ENCODE measurements at regions not wholly inside any gene's neighbourhood (a gene's known extent, or its start where the extent isn't known, plus 50 kb on each side); places are given as distances from the start of the nearest gene placed in this dataset.

GRCh38 chr7:80403686-80404241, 108.1 kb downstream of the GNAT3 start:
- no peak overlapping the region for H3K4me3 Mint-ChIP-seq
- no peaks in the 10 kb centered on the region for H3K9me3 ChIP-seq (ENCODE audit: control insufficient read depth in 2 of 2, low read length in 2 of 2)
- H3K36me3 Mint-ChIP-seq = no peaks in the 10 kb centered on the region
- H3K4me3 ChIP-seq (ENCODE audit: low read depth, low read length) = no peak overlapping the region
- H3K27me3 ChIP-seq (ENCODE audit: control insufficient read depth, insufficient read depth, low read length) = no peaks in the 10 kb centered on the region
- ATAC-seq (ENCODE audit: low read depth in 2 of 2) (no peak), DNase-seq (no peak)
- H3K4me1 Mint-ChIP-seq = no peaks in the 10 kb centered on the region
- no peaks in the 10 kb centered on the region for H3K27me3 Mint-ChIP-seq
- H3K27ac ChIP-seq (ENCODE audit: insufficient read depth, low read length, poor library complexity, severe bottlenecking) = no peak overlapping the region
- no peak overlapping the region for H3K27ac Mint-ChIP-seq
- H3K36me3 ChIP-seq (ENCODE audit: control insufficient read depth, insufficient read depth, low read length) = no peaks in the 10 kb centered on the region
- H3K4me1 ChIP-seq (ENCODE audit: control insufficient read depth, insufficient read depth, low read length, poor library complexity, severe bottlenecking) = no peaks in the 10 kb centered on the region
- peaks cover 3 to 11% (median 5%) of the 10 kb centered on the region in 7 donors for H3K9me3 Mint-ChIP-seq

GRCh38 chr7:80401708-80402107, 110.2 kb downstream of the GNAT3 start:
- H3K9me3 Mint-ChIP-seq = peaks cover 1 to 10% (median 3%) of the 10 kb centered on the region in 7 donors
- H3K36me3 ChIP-seq (ENCODE audit: control insufficient read depth, insufficient read depth, low read length) = no peaks in the 10 kb centered on the region
- H3K9me3 ChIP-seq (ENCODE audit: control insufficient read depth in 2 of 2, low read length in 2 of 2) = no peaks in the 10 kb centered on the region
- no peak for DNase-seq
- H3K27me3 Mint-ChIP-seq = no peaks in the 10 kb centered on the region
- H3K4me3 Mint-ChIP-seq = no peak overlapping the region
- no peak overlapping the region for H3K4me3 ChIP-seq (ENCODE audit: low read depth, low read length)
- no peak for ATAC-seq (ENCODE audit: low read depth in 2 of 2)
- no peaks in the 10 kb centered on the region for H3K4me1 ChIP-seq (ENCODE audit: control insufficient read depth, insufficient read depth, low read length, poor library complexity, severe bottlenecking)
- H3K36me3 Mint-ChIP-seq = no peaks in the 10 kb centered on the region
- no peak overlapping the region for H3K27ac ChIP-seq (ENCODE audit: insufficient read depth, low read length, poor library complexity, severe bottlenecking)
- no peaks in the 10 kb centered on the region for H3K27me3 ChIP-seq (ENCODE audit: control insufficient read depth, insufficient read depth, low read length)
- no peak overlapping the region for H3K27ac Mint-ChIP-seq
- no peaks in the 10 kb centered on the region for H3K4me1 Mint-ChIP-seq

GRCh38 chr7:80393786-80394185, 118.1 kb downstream of the GNAT3 start:
- no peaks in the 10 kb centered on the region for H3K36me3 ChIP-seq (ENCODE audit: control insufficient read depth, insufficient read depth, low read length)
- Mint-ChIP-seq H3K36me3 (no peaks in the 10 kb centered on the region), H3K9me3 (peaks cover 0 to 5% (median 3%) of the 10 kb centered on the region in 7 donors), H3K27ac (no peak overlapping the region), H3K4me1 (no peaks in the 10 kb centered on the region), H3K27me3 (no peaks in the 10 kb centered on the region), H3K4me3 (no peak overlapping the region)
- no peak overlapping the region for H3K4me3 ChIP-seq (ENCODE audit: low read depth, low read length)
- DNase-seq = no peak
- H3K4me1 ChIP-seq (ENCODE audit: control insufficient read depth, insufficient read depth, low read length, poor library complexity, severe bottlenecking) = no peaks in the 10 kb centered on the region
- H3K27me3 ChIP-seq (ENCODE audit: control insufficient read depth, insufficient read depth, low read length) = no peaks in the 10 kb centered on the region
- no peaks in the 10 kb centered on the region for H3K9me3 ChIP-seq (ENCODE audit: control insufficient read depth in 2 of 2, low read length in 2 of 2)
- no peak overlapping the region for H3K27ac ChIP-seq (ENCODE audit: insufficient read depth, low read length, poor library complexity, severe bottlenecking)
- ATAC-seq (ENCODE audit: low read depth in 2 of 2) = no peak

GRCh38 chr7:80392229-80393169, 119.4 kb downstream of the GNAT3 start:
- Mint-ChIP-seq H3K4me3 (no peak overlapping the region), H3K36me3 (no peaks in the 10 kb centered on the region), H3K9me3 (peaks cover 0 to 6% (median 3%) of the 10 kb centered on the region in 7 donors), H3K27me3 (no peaks in the 10 kb centered on the region), H3K4me1 (no peaks in the 10 kb centered on the region), H3K27ac (no peak overlapping the region)
- Histone ChIP-seq H3K27me3 (ENCODE audit: control insufficient read depth, insufficient read depth, low read length) (no peaks in the 10 kb centered on the region), H3K9me3 (ENCODE audit: control insufficient read depth in 2 of 2, low read length in 2 of 2) (no peaks in the 10 kb centered on the region), H3K36me3 (ENCODE audit: control insufficient read depth, insufficient read depth, low read length) (no peaks in the 10 kb centered on the region), H3K4me1 (ENCODE audit: control insufficient read depth, insufficient read depth, low read length, poor library complexity, severe bottlenecking) (no peaks in the 10 kb centered on the region), H3K27ac (ENCODE audit: insufficient read depth, low read length, poor library complexity, severe bottlenecking) (no peak overlapping the region), H3K4me3 (ENCODE audit: low read depth, low read length) (no peak overlapping the region)
- ATAC-seq (ENCODE audit: low read depth in 2 of 2) (no peak), DNase-seq (no peak)

GRCh38 chr7:80387634-80388193, 124.2 kb downstream of the GNAT3 start:
- no peaks in the 10 kb centered on the region for H3K4me1 ChIP-seq (ENCODE audit: control insufficient read depth, insufficient read depth, low read length, poor library complexity, severe bottlenecking)
- ATAC-seq (ENCODE audit: low read depth in 2 of 2) (no peak), DNase-seq (no peak)
- no peak overlapping the region for H3K27ac ChIP-seq (ENCODE audit: insufficient read depth, low read length, poor library complexity, severe bottlenecking)
- H3K4me3 Mint-ChIP-seq = no peak overlapping the region
- no peaks in the 10 kb centered on the region for H3K36me3 ChIP-seq (ENCODE audit: control insufficient read depth, insufficient read depth, low read length)
- H3K36me3 Mint-ChIP-seq = no peaks in the 10 kb centered on the region
- H3K9me3 Mint-ChIP-seq = peaks cover 3 to 7% (median 4%) of the 10 kb centered on the region in 7 donors
- H3K4me1 Mint-ChIP-seq = no peaks in the 10 kb centered on the region
- H3K4me3 ChIP-seq (ENCODE audit: low read depth, low read length) = no peak overlapping the region
- H3K27me3 ChIP-seq (ENCODE audit: control insufficient read depth, insufficient read depth, low read length) = no peaks in the 10 kb centered on the region
- H3K27ac Mint-ChIP-seq = no peak overlapping the region
- no peaks in the 10 kb centered on the region for H3K27me3 Mint-ChIP-seq
- H3K9me3 ChIP-seq (ENCODE audit: control insufficient read depth in 2 of 2, low read length in 2 of 2) = no peaks in the 10 kb centered on the region

GRCh38 chr7:80386686-80387085, 125.2 kb downstream of the GNAT3 start:
- H3K27ac Mint-ChIP-seq = no peak overlapping the region
- ATAC-seq (ENCODE audit: low read depth in 2 of 2) (no peak), DNase-seq (no peak)
- H3K4me3 Mint-ChIP-seq = no peak overlapping the region
- peaks cover 3 to 7% (median 5%) of the 10 kb centered on the region in 7 donors for H3K9me3 Mint-ChIP-seq
- Histone ChIP-seq H3K27me3 (ENCODE audit: control insufficient read depth, insufficient read depth, low read length) (no peaks in the 10 kb centered on the region), H3K9me3 (ENCODE audit: control insufficient read depth in 2 of 2, low read length in 2 of 2) (no peaks in the 10 kb centered on the region), H3K36me3 (ENCODE audit: control insufficient read depth, insufficient read depth, low read length) (no peaks in the 10 kb centered on the region), H3K4me3 (ENCODE audit: low read depth, low read length) (no peak overlapping the region), H3K4me1 (ENCODE audit: control insufficient read depth, insufficient read depth, low read length, poor library complexity, severe bottlenecking) (no peaks in the 10 kb centered on the region), H3K27ac (ENCODE audit: insufficient read depth, low read length, poor library complexity, severe bottlenecking) (no peak overlapping the region)
- H3K27me3 Mint-ChIP-seq = no peaks in the 10 kb centered on the region
- no peaks in the 10 kb centered on the region for H3K36me3 Mint-ChIP-seq
- H3K4me1 Mint-ChIP-seq = no peaks in the 10 kb centered on the region

- DNase-seq (no peak), ATAC-seq (ENCODE audit: low read depth in 2 of 2) (no peak)
- H3K4me1 ChIP-seq (ENCODE audit: control insufficient read depth, insufficient read depth, low read length, poor library complexity, severe bottlenecking) = no peaks in the 10 kb centered on the region
- H3K4me1 Mint-ChIP-seq = no peaks in the 10 kb centered on the region
- H3K27ac Mint-ChIP-seq = no peak overlapping the region
- no peak overlapping the region for H3K27ac ChIP-seq (ENCODE audit: insufficient read depth, low read length, poor library complexity, severe bottlenecking)
- no peaks in the 10 kb centered on the region for H3K27me3 ChIP-seq (ENCODE audit: control insufficient read depth, insufficient read depth, low read length)
- no peaks in the 10 kb centered on the region for H3K9me3 ChIP-seq (ENCODE audit: control insufficient read depth in 2 of 2, low read length in 2 of 2)
- no peaks in the 10 kb centered on the region for H3K36me3 ChIP-seq (ENCODE audit: control insufficient read depth, insufficient read depth, low read length)
- H3K36me3 Mint-ChIP-seq = no peaks in the 10 kb centered on the region
- no peaks in the 10 kb centered on the region for H3K27me3 Mint-ChIP-seq
- H3K9me3 Mint-ChIP-seq = peaks cover 3 to 7% (median 5%) of the 10 kb centered on the region in 7 donors
- H3K4me3 Mint-ChIP-seq = no peak overlapping the region
- no peak overlapping the region for H3K4me3 ChIP-seq (ENCODE audit: low read depth, low read length)
These were observed 126.4 kb downstream of the GNAT3 start for GRCh38 chr7:80385508-80385907.

Data from CD4-positive, CD25-positive, alpha-beta regulatory T cell (primary cell).